ENCODE measurements at regions not wholly inside any gene's neighbourhood (a gene's known extent, or its start where the extent isn't known, plus 50 kb on each side); places are given as distances from the start of the nearest gene placed in this dataset.
A peak's percentile ranks its signal among the peaks of the same experiment; 100 is the strongest.

- DNase-seq (ENCODE audit: low read depth, low spot score) = no peak
Observed at GRCh38 chr15:39113741-39114140, 467.1 kb upstream of the THBS1 start.

- no peak for DNase-seq (ENCODE audit: low read depth, low spot score)
Observed at GRCh38 chr15:39114690-39115378, 466.0 kb upstream of the THBS1 start.

- no peak for DNase-seq (ENCODE audit: low read depth, low spot score)
Observed at GRCh38 chr15:39115379-39116057, 465.4 kb upstream of the THBS1 start.

GRCh38 chr15:39118510-39118909 is 462.4 kb upstream of the THBS1 start:
- peak; percentile 87 for DNase-seq (ENCODE audit: low read depth, low spot score)

- no peak for DNase-seq (ENCODE audit: low read depth, low spot score)
Observed at GRCh38 chr15:39124155-39124552, 456.7 kb upstream of the THBS1 start.

GRCh38 chr15:39124553-39125171 is 456.2 kb upstream of the THBS1 start:
- no peak for DNase-seq (ENCODE audit: low read depth, low spot score)

GRCh38 chr15:39125226-39125625 is 455.7 kb upstream of the THBS1 start:
- no peak for DNase-seq (ENCODE audit: low read depth, low spot score)

GRCh38 chr15:39125904-39126303 is 455.0 kb upstream of the THBS1 start:
- DNase-seq (ENCODE audit: low read depth, low spot score) = no peak

GRCh38 chr15:39127151-39127790 is 453.6 kb upstream of the THBS1 start:
- DNase-seq (ENCODE audit: low read depth, low spot score) = no peak

- peak; percentile 96 for DNase-seq (ENCODE audit: low read depth, low spot score)
Observed at GRCh38 chr15:39127925-39128617, 452.8 kb upstream of the THBS1 start.

GRCh38 chr15:39128746-39129145 is 452.1 kb upstream of the THBS1 start:
- DNase-seq (ENCODE audit: low read depth, low spot score) = no peak

GRCh38 chr15:39130556-39131379 is 450.1 kb upstream of the THBS1 start:
- peak; percentile 98 for DNase-seq (ENCODE audit: low read depth, low spot score)

GRCh38 chr15:39131609-39132008 is 449.3 kb upstream of the THBS1 start:
- DNase-seq (ENCODE audit: low read depth, low spot score) = no peak

GRCh38 chr15:39132070-39132469 is 448.8 kb upstream of the THBS1 start:
- no peak for DNase-seq (ENCODE audit: low read depth, low spot score)

- no peak for DNase-seq (ENCODE audit: low read depth, low spot score)
Observed at GRCh38 chr15:39132954-39133600, 447.8 kb upstream of the THBS1 start.

GRCh38 chr15:39134282-39134681 is 446.6 kb upstream of the THBS1 start:
- no peak for DNase-seq (ENCODE audit: low read depth, low spot score)

- DNase-seq (ENCODE audit: low read depth, low spot score) = no peak
Observed at GRCh38 chr15:39135989-39136388, 444.9 kb upstream of the THBS1 start.

GRCh38 chr15:39139431-39140059 is 441.3 kb upstream of the THBS1 start:
- DNase-seq (ENCODE audit: low read depth, low spot score) = no peak

GRCh38 chr15:39140060-39140604 is 440.7 kb upstream of the THBS1 start:
- DNase-seq (ENCODE audit: low read depth, low spot score) = peak; percentile 100
